ENCODE measurements at regions not wholly inside any gene's neighbourhood (a gene's known extent, or its start where the extent isn't known, plus 50 kb on each side); places are given as distances from the start of the nearest gene placed in this dataset.

DNA sequence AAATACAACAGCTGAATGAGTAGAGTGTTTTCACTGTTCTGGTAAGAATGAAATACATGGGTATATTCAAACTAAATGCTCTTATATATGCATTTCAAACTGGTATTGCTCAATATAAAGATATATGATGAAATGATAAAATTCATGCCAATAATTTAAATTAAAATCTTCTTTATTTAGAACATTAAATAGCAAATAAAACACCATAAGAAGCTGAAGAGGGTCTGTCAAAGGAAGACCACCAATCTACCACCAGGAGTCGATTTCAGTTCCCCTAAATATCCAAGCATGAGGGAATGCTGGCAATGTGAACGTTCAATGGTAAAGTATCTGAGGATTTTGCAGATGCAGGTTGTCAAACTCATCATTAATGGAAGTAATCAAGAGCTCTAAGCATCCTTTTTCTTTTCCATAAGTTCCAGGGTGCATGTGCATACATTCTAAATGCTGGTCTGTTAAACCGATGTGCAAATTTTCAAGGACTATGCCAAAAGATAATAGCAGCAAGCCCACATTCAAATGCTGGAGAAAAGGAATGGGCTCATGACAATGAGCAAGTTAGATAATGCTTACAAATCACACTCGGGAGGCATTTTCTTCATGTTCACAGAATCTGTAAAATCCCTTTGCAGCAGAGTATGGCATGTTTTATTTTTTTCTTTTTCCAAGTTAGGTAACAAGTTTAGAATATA, 118.8 kb upstream of the MTAP start:
- Mint-ChIP-seq H3K27me3 (ENCODE audit: insufficient read depth, low read depth) (no peaks in the 10 kb centered on the region), H3K4me3 (no peak overlapping the region), H3K4me1 (no peaks in the 10 kb centered on the region), H3K36me3 (no peaks in the 10 kb centered on the region), H3K27ac (no peak overlapping the region), H3K9me3 (no peaks in the 10 kb centered on the region)
- no peak overlapping the region for H2AFZ ChIP-seq (replicated peaks)
- no peaks in the 10 kb centered on the region for H3K9me3 ChIP-seq (ENCODE audit: low read depth)
- no peaks in the 10 kb centered on the region for H3K79me2 ChIP-seq (ENCODE audit: low read depth)
- no peaks in the 10 kb centered on the region for H4K20me1 ChIP-seq (ENCODE audit: low read depth)
- no peaks in the 10 kb centered on the region for H3F3A ChIP-seq (ENCODE audit: low read depth)
- H3K4me2 ChIP-seq, result no peak overlapping the region
- no peak for DNase-seq (ENCODE audit: low spot score)
- H3K4me3 ChIP-seq, result no peak overlapping the region
- peaks cover 6% of the 10 kb centered on the region for H3K4me1 ChIP-seq
- no peaks in the 10 kb centered on the region for H3K27me3 ChIP-seq
- no peaks in the 10 kb centered on the region for H3K36me3 ChIP-seq
- TF ChIP-seq, protein P1, sequence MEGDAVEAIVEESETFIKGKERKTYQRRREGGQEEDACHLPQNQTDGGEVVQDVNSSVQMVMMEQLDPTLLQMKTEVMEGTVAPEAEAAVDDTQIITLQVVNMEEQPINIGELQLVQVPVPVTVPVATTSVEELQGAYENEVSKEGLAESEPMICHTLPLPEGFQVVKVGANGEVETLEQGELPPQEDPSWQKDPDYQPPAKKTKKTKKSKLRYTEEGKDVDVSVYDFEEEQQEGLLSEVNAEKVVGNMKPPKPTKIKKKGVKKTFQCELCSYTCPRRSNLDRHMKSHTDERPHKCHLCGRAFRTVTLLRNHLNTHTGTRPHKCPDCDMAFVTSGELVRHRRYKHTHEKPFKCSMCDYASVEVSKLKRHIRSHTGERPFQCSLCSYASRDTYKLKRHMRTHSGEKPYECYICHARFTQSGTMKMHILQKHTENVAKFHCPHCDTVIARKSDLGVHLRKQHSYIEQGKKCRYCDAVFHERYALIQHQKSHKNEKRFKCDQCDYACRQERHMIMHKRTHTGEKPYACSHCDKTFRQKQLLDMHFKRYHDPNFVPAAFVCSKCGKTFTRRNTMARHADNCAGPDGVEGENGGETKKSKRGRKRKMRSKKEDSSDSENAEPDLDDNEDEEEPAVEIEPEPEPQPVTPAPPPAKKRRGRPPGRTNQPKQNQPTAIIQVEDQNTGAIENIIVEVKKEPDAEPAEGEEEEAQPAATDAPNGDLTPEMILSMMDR (IDR thresholded peaks at IDR 0.05), result no peak
- TF ChIP-seq EZH2 (IDR thresholded peaks at IDR 0.05) (no peak), EZH2phosphoT487 (IDR thresholded peaks at IDR 0.05) (no peak)
- no peak overlapping the region for H3K27ac ChIP-seq
- no peak overlapping the region for H3K9ac ChIP-seq

DNA sequence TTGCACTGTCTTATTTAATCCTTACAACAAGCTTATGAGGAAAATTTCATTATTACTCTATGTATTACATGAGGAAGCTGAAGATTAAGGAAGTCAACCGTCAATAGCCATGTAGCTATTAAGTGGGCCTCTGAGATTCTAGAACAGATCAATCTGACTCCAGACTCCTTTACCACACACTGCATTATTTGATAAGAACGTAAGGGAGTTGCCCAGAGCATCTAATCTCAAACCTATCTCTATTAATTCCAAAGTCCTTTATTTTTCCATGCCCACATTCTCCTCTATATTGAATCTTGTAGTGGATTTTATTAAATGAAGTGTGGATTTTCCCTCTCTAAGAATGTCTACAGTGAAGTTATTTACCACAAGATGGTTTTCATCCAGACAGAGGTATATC, 118.2 kb upstream of the MTAP start:
- H3K79me2 ChIP-seq (ENCODE audit: low read depth), result no peaks in the 10 kb centered on the region
- H3K27me3 Mint-ChIP-seq (ENCODE audit: insufficient read depth, low read depth), result no peaks in the 10 kb centered on the region
- H3K4me1 Mint-ChIP-seq, result no peaks in the 10 kb centered on the region
- DNase-seq (ENCODE audit: low spot score), result no peak
- H3K4me1 ChIP-seq, result peaks cover 6% of the 10 kb centered on the region
- H3K4me2 ChIP-seq, result no peak overlapping the region
- H3K9me3 ChIP-seq (ENCODE audit: low read depth), result no peaks in the 10 kb centered on the region
- H3K9ac ChIP-seq, result no peak overlapping the region
- H3K9me3 Mint-ChIP-seq, result no peaks in the 10 kb centered on the region
- H3K4me3 ChIP-seq, result no peak overlapping the region
- H4K20me1 ChIP-seq (ENCODE audit: low read depth), result no peaks in the 10 kb centered on the region
- no peaks in the 10 kb centered on the region for H3K36me3 Mint-ChIP-seq
- no peaks in the 10 kb centered on the region for H3F3A ChIP-seq (ENCODE audit: low read depth)
- H2AFZ ChIP-seq (replicated peaks), result no peak overlapping the region
- H3K27ac ChIP-seq, result no peak overlapping the region
- H3K27me3 ChIP-seq, result no peaks in the 10 kb centered on the region
- no peak overlapping the region for H3K27ac Mint-ChIP-seq
- TF ChIP-seq, protein P1 (IDR thresholded peaks at IDR 0.05), result no peak
- no peak for TF ChIP-seq EZH2phosphoT487 (IDR thresholded peaks at IDR 0.05)
- TF ChIP-seq EZH2 (IDR thresholded peaks at IDR 0.05), result no peak
- no peaks in the 10 kb centered on the region for H3K36me3 ChIP-seq
- H3K4me3 Mint-ChIP-seq, result no peak overlapping the region

DNA sequence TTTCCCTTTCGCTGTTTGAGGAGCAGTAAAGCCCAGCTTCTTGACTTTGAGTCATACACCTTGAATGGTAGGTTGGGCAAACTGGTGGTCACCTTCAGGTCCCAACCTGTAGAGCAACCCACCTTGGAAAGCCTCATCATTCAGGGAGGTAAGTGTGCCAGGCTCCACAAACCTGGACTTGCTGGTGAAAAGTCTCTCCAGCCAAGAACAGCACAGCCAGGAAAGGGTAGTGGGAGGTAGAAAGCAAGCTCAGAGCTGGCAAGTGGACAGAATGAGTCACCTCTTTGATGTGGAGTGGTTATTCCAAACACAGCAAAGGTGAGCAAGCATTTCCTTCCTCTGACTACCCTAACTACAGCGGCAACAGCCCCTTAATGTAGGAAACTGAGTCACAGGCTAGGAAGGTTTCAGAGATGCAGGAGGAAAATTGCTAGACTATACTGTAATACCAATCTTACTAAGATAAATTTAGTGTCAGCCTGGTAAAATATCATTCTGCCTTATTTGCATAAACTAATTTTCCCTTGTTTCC, 117.5 kb upstream of the MTAP start:
- H3K4me2 ChIP-seq, result no peak overlapping the region
- no peak overlapping the region for H3K4me3 Mint-ChIP-seq
- H3K4me1 Mint-ChIP-seq, result no peaks in the 10 kb centered on the region
- H3K9ac ChIP-seq, result no peak overlapping the region
- TF ChIP-seq, protein P1 (IDR thresholded peaks at IDR 0.05), result no peak
- TF ChIP-seq EZH2phosphoT487 (IDR thresholded peaks at IDR 0.05) (no peak), EZH2 (IDR thresholded peaks at IDR 0.05) (no peak)
- H3K9me3 ChIP-seq (ENCODE audit: low read depth), result no peaks in the 10 kb centered on the region
- H3K4me3 ChIP-seq, result no peak overlapping the region
- H3K79me2 ChIP-seq (ENCODE audit: low read depth), result no peaks in the 10 kb centered on the region
- peaks cover 6% of the 10 kb centered on the region for H3K4me1 ChIP-seq
- no peaks in the 10 kb centered on the region for H3K36me3 ChIP-seq
- H4K20me1 ChIP-seq (ENCODE audit: low read depth), result no peaks in the 10 kb centered on the region
- H3K9me3 Mint-ChIP-seq, result no peaks in the 10 kb centered on the region
- H3K27ac Mint-ChIP-seq, result no peak overlapping the region
- H3K27ac ChIP-seq, result no peak overlapping the region
- no peak overlapping the region for H2AFZ ChIP-seq (replicated peaks)
- DNase-seq (ENCODE audit: low spot score), result no peak
- H3K36me3 Mint-ChIP-seq, result no peaks in the 10 kb centered on the region
- H3F3A ChIP-seq (ENCODE audit: low read depth), result no peaks in the 10 kb centered on the region
- H3K27me3 Mint-ChIP-seq (ENCODE audit: insufficient read depth, low read depth), result no peaks in the 10 kb centered on the region
- no peaks in the 10 kb centered on the region for H3K27me3 ChIP-seq
